Suppressor macrophage treated with lipopolysaccharide for 4 hours (primary cell): ENCODE measurements at regions not wholly inside any gene's neighbourhood (a gene's known extent, or its start where the extent isn't known, plus 50 kb on each side); places are given as distances from the start of the nearest gene placed in this dataset.
"Not testable (repeated sequence)": the region's sequence is repeated elsewhere in the genome, so short reads cannot be mapped to it uniquely, and the experiment has no call there.

Experiments used
- DNase-seq: peaks from one replicate; pipeline ENCODE4 v3.0.0-alpha.2; 2020

DNA sequence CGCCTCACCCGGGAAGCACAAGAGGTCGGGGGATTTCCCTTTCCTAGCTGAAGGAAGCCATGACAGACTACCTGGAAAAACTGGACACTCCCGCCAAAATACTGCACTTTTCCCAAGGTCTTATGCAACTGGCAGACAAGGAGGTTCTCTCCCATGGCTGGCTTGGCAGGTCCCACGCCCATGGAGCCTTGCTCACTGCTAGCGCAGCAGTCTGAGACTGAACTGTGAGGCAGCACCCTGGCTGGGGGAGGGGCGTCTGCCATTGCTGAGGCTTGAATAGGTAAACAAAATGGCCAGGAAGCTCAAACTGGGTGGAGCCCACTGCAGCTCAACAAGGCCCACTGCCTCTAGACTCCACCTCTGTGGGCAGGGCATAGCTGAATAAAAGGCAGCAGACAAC lies 92.1 kb downstream of the C4BPA start:
- not testable (repeated sequence) for DNase-seq

DNA sequence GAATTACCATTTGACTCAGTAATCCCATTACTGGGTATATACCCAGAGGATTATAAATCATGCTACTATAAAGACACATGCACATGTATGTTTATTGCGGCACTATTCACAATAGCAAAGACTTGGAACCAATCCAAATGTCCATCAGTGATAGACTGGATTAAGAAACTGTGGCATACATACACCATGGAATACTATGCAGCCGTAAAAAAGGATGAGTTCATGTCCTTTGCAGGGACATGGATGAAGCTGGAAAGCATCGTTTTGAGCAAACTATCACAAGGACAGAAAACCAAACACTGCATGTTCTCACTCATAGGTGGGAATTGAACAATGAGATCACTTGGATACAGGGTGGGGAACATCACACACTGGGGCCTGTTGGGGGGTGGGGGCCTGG lies 97.5 kb downstream of the C4BPA start:
- DNase-seq = not testable (repeated sequence)

DNA sequence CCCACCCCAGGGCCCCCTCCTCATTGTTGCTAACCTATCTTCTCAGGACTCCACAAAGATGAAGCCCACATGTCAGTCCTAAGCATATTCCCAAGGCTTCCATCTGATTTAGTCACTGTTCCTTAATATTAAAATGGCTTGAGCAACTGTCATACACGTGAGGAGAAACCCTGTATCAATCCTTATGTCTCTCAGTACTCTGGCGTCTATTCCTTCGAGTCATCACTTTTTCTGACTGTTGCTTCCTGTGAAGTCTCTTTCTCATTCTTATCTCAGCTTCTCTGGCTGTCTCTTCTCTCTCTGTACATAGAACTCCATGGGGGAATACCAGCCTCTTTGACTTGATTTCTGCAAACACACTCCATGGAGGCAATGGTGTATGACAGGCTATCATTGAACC lies 98.4 kb downstream of the C4BPA start:
- DNase-seq = no peak

DNA sequence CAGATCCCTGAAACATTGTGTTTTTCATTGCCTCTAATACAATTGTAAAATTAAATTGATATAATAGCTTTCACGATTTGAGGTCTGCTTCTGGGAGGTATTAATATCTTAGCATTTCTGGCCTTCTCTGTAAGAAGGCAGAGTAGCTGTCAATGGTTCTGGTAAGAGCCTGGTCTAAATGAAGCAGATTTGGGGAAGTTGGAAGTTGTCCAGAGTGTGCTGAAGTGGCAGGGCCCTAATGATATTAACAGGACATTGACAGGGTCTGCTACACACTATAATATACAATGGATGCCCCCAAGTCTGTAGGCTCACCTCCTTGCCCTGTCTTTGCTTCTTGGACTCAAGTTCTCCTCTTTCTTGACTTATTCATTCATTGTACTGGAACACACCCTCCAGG lies 99.5 kb downstream of the C4BPA start:
- peak; percentile 9 for DNase-seq

DNA sequence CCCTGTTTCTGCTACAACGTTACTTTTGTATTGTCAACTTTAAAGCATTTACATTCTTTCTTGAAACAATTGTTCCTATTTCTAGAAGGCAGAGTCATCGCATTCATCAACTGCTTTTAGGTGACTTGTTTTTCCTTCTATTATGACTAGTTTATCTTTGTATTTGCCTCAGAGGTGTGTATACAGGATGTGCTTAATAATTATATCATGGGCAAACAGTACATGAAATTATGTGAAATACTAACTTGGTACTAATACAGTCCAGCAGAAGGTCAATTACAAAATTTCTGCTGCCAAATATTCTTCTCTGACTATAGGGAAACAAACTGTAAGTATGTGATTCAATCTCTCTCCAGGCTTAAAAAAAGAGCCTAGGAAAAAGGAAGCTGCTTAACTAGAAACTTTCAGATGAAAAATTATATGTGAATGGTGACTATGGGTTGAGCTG lies 101.6 kb downstream of the C4BPA start:
- DNase-seq = peak; percentile 46

DNA sequence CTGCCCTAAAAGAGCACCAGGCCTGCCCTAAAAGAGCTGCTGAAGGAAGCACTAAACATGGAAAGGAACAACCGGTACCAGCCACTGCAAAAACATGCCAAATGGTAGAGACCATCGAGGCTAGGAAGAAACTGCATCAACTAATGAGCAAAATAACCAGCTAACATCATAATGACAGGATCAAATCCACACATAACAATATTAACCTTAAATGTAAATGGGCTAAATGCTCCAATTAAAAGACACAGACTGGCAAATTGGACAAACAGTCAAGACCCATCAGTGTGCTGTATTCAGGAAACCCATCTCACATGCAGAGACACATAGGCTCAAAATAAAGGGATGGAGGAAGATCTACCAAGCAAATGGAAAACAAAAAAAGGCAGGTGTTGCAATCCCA lies 104.7 kb downstream of the C4BPA start:
- DNase-seq = not testable (repeated sequence)

DNA sequence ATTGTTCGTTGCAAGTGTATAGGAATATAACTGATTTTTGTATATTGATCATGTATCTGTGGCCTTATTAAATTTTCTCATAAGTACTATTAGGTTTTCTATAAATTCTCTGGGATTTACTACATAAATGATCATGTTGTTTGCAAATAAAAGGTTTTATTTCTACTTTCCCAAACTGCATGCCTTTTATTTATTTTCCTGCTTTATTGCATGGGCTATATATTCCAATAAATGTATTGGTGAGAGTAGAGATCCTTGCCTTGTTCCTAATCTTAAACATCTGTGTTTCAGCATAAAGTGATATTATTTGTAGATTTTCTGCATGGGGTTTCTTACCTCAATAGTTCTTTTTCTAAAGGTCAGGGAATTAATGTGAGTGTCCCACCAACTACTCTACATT lies 107.0 kb upstream of the CD55 start:
- DNase-seq = no peak

DNA sequence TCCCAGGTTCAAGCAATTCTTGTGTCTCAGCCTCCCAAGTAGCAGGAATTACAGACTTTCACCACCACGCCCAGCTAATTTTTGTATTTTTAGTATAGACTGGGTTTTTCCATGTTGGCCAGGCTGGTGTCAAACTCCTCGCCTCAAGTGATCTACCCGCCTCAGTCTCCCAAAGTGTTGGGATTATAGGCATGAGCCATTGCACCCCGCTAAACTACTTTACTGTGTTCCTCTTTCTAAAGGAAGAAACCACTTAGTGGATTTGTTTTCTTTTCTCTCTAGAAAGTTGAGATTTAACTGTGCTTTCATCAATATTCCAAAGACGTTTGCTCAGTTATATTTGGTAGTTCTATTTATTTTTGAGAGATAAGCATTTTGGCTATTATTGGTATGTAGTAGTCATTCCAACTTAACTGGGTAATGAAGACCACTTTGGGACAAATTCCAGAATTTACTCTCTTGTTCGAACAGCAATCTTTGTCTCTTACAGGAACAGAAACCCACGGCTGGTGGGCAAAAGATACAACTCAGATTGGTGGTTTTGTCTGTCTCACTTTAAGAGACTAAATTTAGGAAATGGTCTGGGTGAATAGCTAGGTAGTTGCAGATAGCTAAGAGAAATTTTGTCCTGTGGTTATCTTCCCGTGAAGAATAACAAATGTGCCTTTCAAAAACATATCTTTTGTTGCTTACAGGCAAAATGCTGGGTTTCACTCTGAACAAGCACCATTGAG lies 103.5 kb upstream of the CD55 start:
- DNase-seq = no peak

DNA sequence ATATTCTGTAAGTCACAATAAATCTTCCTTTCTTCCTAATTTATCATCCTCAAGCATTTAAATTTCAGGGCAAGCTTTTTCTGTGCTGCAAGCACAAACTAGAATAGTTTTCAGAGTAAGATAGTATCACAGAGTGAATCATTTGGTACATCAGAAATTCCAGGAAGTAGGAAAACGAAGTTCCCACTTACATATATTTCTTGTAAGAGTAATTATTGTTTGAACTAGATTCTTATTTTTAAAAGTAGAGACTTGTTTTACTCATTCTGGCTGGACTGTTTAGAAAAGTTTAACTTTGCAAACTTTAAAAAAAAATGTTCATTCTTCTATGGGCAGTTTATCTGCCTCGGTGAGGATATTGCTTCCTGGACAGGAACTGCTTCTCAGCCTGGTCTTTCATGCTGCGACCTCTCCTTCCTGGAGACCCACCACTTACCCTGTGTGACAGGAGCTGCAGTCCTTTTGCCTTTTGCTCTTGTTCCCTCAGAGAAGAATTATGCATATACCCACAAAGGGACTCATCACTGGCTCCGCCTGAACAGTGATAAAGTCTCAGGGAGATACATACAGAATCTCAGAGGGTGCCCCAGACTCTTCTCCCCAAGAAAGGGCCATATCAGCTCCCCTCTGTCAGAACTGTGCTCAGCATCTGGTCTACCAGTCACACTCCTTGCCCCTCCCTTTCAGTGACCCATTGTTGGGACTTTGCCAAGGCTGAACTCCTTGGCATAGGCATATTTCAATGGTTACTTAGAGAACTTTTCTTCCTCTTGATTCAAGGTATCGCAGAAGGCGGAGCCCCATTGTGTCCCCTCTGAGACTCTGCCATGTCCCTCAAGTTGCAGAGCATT lies 102.7 kb upstream of the CD55 start:
- no peak for DNase-seq

DNA sequence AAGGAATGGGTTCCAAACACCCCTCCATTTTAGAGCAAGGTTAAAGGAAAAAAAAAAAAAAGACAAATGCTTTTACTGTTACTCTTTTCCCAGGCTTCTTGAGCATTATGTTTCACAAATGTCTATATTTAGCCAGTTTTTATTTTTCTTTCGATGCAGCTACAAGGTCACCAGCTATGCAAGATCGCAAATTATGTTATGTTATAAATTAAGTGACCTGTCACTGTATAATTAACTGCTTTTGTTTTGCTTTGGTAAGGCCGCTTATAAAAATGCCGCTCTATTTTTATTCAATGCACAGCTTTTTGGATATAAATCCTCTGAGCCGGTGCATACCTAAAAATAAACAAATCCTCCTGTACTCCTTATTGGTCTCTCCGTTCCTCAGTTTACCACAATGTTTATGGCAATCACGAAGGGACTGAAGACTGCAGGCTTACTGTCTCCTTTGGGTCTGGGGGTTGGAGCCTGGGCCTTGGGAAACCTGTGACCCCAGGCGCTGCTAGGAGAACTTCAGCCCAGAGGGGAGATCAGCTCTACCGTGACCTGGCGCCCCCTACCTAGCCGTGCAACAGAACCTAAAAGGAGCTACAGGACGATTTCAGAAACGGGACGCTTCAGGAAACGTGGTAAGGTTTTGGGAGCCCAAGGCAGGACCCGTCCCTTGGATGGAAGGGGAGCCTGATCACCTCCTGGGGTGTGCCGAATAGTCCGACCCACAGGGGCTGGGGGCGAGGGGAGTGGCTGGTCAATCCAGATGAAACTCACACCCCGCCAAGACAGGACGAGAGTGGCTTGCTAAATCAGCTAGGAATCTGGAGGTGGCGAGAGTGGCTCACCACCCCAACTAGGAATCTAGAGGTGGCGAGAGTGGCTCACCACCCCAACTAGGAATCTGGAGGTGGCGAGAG lies 101.2 kb upstream of the CD55 start:
- DNase-seq = no peak

DNA sequence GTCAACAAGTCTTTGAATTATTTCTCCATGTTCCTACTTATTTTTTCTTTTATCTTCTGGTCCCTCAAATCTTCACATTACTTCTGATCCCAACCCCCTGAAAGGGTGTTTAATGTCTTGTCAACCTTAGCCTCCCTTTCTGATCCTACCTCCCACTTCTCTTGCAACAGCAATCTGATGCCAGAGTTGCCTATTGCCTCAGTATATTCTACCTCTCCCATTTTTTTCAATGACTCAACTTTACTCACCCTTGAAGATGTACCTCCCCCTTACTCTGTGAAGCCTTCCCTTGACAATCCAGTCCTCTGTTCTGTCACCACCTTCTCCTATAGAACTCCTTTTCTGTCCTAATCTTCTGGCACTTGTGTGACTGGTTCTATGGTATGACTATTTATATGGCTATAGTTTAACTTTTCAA lies 99.5 kb upstream of the CD55 start:
- peak; percentile 11 for DNase-seq

DNA sequence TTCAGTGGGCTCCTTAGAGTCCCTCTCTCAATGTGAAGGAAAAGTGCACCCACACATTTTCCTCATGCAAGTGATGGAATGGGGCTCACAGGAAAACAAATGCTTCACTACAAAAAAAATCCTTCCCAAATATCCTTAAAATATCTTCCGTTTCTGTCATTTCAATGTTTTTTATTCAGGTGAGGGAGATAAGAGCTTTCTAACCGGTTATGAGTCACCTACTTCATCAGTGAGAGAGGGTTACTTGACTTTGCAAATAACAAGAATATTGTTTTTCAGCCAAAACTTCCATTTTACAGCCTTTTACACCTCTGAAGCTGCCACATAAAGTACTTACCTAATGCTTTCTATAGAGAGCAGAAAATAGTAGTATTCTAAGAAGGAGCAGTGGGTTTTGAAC lies 98.3 kb upstream of the CD55 start:
- no peak for DNase-seq

DNA sequence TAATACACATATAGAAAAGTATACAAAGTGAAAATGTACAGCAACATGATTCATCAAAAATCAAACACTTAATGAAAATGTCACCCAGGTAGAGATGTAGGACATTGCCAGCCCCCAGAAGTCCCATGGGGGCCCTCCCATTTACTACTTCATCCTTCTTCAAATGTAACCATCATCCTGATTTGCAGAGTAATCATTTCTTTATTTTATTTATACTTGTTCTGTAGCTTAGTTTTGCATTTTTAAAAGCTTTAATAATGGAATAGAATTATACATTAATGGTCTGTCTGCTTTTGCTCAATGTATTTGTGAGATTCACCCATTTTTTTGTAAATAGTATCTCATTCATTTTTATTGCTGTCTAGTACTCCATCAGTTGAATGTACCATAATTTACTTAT lies 96.8 kb upstream of the CD55 start:
- DNase-seq = no peak

DNA sequence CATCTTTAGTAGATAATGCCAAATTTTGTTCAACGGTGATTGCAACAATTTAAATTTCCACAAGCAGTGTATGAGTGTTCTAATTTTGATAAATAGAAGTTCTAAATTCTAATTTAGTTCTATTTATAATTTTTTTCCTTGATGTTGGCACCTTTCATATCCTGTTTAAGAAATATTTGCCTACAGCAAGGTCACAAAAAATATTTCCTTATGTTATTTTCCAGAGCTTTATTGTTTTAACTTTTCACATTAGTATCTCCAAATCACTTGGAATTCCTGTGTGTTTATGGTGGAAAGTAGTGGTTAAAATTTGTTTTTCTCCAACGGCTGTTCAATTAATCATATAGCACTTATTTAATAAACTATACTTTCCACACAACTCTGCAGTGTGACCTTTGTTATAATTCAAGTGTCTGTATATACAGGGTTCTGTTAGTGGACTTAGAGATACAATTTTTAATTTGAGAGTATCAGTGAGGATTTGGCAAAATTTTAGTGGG lies 94.3 kb upstream of the CD55 start:
- no peak for DNase-seq

DNA sequence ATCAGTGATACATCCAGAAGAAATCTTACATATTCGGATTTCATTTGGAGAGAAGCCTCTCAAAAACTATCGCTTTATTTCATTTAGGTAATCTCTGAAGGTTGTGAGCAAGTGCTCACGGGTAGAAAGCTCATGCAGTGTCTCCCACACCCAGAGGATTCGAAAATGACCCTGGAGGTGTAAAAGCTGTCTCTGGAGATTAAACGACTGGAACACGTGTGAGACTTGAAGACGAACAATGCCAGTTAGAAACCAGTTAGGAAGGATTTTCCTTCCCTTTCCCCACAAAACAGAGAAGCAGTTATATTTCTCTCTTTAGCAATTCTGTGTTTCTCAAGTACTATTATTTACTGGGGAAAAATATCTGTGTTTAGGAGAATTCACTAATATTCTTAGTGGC lies 92.5 kb upstream of the CD55 start:
- DNase-seq = no peak

DNA sequence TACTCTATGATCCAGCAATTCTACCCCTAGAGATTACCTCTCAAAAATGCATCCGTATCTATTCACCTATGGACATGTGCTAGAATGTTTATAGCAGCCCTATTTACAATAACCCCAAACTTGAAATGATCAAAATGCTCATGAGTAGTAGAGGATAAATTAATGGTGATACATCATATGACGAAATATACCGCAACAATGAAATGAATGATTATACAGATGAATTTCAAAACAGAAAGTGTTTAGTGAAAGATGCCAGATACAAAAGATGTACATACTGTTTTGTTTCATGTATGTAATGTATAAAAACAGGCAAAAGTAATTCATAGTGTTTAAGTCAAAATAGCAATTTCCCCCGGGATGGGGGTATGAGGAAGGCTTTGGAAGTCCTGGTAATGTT lies 91.0 kb upstream of the CD55 start:
- no peak for DNase-seq

DNA sequence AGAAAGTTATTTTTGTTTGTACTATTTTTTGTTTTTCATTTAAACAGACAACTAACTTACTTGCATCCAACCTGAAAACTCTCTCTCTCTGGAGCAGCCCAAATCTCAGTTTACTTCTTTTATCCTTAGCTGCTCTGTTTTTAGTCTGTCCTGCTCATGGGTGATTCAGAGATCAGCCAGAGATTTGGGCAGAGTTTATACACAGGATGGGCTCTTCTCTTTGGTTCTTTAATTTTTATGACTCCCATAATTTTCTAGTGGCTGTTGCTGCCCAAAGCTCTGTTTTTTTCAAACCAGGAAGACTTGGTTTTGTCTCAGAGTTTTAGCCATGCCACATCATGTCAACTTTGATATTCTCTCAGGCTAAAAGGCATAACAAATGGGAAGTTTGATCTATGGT lies 86.8 kb upstream of the CD55 start:
- DNase-seq = no peak

DNA sequence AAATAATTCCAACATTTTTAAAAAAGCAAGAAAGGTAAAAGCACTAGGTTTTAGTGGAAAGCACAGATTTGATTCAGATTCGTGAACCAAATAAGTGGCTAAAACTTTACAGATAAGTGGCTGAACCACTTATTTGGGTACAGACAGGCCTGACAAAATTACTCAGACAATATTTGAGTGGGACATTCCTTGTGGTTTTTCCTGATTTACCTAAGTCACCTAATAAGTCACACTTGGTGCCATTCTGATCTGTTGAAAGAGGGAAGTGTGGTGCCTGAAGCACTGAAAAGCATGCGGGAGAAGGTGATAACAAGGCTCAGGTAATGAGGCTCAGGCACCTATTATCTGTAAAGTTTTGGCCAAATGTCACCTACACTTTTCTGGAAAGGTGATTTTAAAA lies 81.6 kb upstream of the CD55 start:
- DNase-seq = no peak

DNA sequence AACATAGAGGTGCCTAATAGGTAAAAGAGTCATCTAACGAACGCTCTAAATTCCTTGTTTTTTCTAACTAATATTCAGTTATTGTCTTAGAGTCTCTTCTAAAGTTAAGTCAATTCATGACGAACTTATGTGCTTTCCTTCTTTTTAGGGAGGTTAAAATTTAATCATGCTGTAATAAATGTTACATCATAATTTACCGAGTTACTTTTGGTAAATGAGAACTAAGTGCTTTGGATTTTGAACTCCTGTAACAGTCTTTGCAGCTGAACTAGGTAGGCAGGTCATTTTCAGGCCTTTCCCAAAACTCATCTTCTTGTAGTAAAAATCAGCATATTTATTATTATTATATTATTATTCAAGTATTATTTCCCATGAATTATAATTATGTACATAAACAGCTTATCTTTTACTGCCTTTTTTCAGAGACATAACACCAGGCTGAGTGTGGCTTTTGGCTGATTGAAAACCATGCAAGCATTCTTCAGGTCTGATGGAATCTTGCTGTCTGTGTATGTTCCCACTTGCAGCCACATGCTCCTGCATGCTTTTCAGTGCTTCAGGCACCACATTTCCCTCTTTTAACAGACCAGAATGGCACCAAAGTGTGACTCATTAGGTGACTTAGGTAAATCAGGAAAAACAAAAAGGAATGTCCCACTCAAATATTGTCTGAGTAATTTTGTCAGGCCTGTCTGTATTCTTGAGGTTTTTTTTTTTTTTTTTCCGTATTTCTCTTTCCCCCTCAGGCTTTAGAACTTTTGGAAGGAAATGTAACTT lies 81.0 kb upstream of the CD55 start:
- no peak for DNase-seq

DNA sequence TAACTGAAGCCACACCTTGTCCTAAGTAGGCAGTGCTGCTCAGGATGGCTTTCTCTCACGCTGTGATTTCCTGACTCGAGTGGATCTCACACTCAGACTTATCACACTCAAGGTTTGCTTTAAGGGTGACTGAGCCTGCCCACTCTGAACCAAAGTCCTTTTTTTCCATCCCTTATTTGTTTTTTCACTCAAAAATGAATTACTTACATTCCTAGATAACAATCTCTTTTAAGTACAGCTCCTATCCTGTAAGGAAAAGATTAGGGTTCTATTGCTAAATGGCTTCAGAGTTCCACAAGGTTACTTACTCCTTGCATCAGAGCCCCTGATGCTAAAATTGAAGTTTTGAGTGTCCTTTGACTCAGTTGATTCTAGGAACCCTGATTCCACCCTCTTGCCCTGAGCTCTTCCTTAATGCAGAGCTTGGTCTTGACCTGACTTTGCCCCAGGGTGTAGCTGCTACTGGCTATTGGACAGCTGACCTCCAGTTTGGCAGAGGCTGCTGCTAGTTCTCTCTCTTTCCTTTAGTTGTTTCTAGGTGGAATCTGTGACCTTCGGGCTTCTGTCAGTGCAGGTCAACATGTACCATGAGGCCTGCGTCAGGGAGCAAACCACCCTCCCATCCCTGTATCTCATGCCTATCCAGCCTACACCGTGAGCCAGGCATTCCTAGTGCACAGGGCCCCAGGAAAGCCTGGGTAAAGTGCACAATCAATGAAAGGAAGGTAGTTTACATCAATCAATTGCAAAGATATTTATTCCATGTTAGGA lies 80.1 kb upstream of the CD55 start:
- DNase-seq = no peak
